H9 (cell line): ENCODE measurements at regions not wholly inside any gene's neighbourhood (a gene's known extent, or its start where the extent isn't known, plus 50 kb on each side); places are given as distances from the start of the nearest gene placed in this dataset.

Experiments
- DNase-seq: peaks from one replicate; pipeline ENCODE4 v3.0.0-alpha.2; 2017
- H2AFZ ChIP-seq: one replicate; pipeline ENCODE4 v1.6.1; 2013; ENCODE audit warnings: mild to moderate bottlenecking, low read length, control low read depth, moderate library complexity
- H2AK5ac ChIP-seq: 2 replicates; pipeline ENCODE4 v1.6.1; 2013; ENCODE audit warnings: low read length, control low read depth, mixed read lengths; ENCODE audit not compliant: insufficient read length
- H2BK120ac ChIP-seq: one replicate; pipeline ENCODE4 v1.6.1; 2013; ENCODE audit warnings: low read depth, mild to moderate bottlenecking, low read length, control low read depth, inconsistent platforms; ENCODE audit not compliant: poor library complexity, severe bottlenecking
- H2BK12ac ChIP-seq: 2 replicates; pipeline ENCODE4 v1.6.1; 2013; ENCODE audit warnings: low read length, control low read depth, mixed read lengths, low read depth; ENCODE audit not compliant: insufficient read length
- H2BK15ac ChIP-seq: 2 replicates; pipeline ENCODE4 v1.6.1; 2013; ENCODE audit warnings: low read depth, low read length, control low read depth
- H2BK20ac ChIP-seq: one replicate; pipeline ENCODE4 v1.6.1; 2013; ENCODE audit warnings: low read depth, mild to moderate bottlenecking, low read length, control low read depth, inconsistent platforms; ENCODE audit not compliant: poor library complexity, severe bottlenecking
- H2BK5ac ChIP-seq: 2 replicates; pipeline ENCODE4 v1.6.1; 2013; ENCODE audit warnings: low read length, control low read depth, mixed read lengths; ENCODE audit not compliant: insufficient read length
- H3K14ac ChIP-seq: 2 replicates; pipeline ENCODE4 v1.6.1; 2013; ENCODE audit warnings: low read length, control low read depth; ENCODE audit not compliant: insufficient read depth
- H3K18ac ChIP-seq: 2 replicates; pipeline ENCODE4 v1.6.1; 2013; ENCODE audit warnings: low read depth, mild to moderate bottlenecking, mixed read lengths, low read length, control low read depth; ENCODE audit not compliant: insufficient read length
- H3K23ac ChIP-seq: 2 replicates; pipeline ENCODE4 v1.6.1; 2013; ENCODE audit warnings: low read length, control low read depth, mixed read lengths, low read depth; ENCODE audit not compliant: insufficient read length
- H3K23me2 ChIP-seq: 2 replicates; pipeline ENCODE4 v1.6.1; 2013; ENCODE audit warnings: low read depth, mild to moderate bottlenecking, mixed read lengths, low read length, control low read depth; ENCODE audit not compliant: insufficient read length, poor library complexity, severe bottlenecking
- H3K27ac ChIP-seq: 2 replicates; pipeline ENCODE4 v1.5.1; 2013; ENCODE audit warnings: low read length, control low read depth, mixed read lengths, low read depth; ENCODE audit not compliant: insufficient read length
- H3K27me3 ChIP-seq: 2 replicates; pipeline ENCODE4 v1.6.1; 2013; ENCODE audit warnings: low read length, control low read depth, inconsistent platforms; ENCODE audit not compliant: insufficient read depth
- H3K4ac ChIP-seq: 2 replicates; pipeline ENCODE4 v1.6.1; 2013; ENCODE audit warnings: low read depth, mild to moderate bottlenecking, control low read depth, inconsistent platforms, low read length, moderate library complexity
- H3K4me1 ChIP-seq: 2 replicates; pipeline ENCODE4 v1.6.1; 2013; ENCODE audit warnings: low read length, control low read depth, inconsistent platforms; ENCODE audit not compliant: insufficient read depth
- H3K4me2 ChIP-seq: 2 replicates; pipeline ENCODE4 v1.6.1; 2013; ENCODE audit warnings: low read length, control low read depth, mixed read lengths; ENCODE audit not compliant: insufficient read length, insufficient read depth
- H3K56ac ChIP-seq: 2 replicates; pipeline ENCODE4 v1.6.1; 2013; ENCODE audit warnings: low read depth, mild to moderate bottlenecking, mixed read lengths, low read length, control low read depth; ENCODE audit not compliant: insufficient read length
- H3K79me1 ChIP-seq: 2 replicates; pipeline ENCODE4 v1.6.1; 2013; ENCODE audit warnings: low read depth, mild to moderate bottlenecking, moderate library complexity, low read length, control low read depth, inconsistent platforms; ENCODE audit not compliant: insufficient read depth, poor library complexity, severe bottlenecking
- H3K79me2 ChIP-seq: 2 replicates; pipeline ENCODE4 v1.6.1; 2013; ENCODE audit warnings: low read length, control low read depth, inconsistent platforms; ENCODE audit not compliant: insufficient read depth
- H3K9ac ChIP-seq: 2 replicates; pipeline ENCODE4 v1.6.1; 2013; ENCODE audit warnings: low read length, control low read depth, mixed read lengths; ENCODE audit not compliant: insufficient read length; ENCODE audit errors: extremely low read depth
- H3K9me3 ChIP-seq: one replicate; pipeline ENCODE4 v1.6.1; 2013; ENCODE audit warnings: low read depth, low read length, inconsistent platforms; ENCODE audit not compliant: control insufficient read depth
- H3T11ph ChIP-seq: one replicate; pipeline ENCODE4 v1.6.1; 2013; ENCODE audit warnings: mild to moderate bottlenecking, low read length, control low read depth, inconsistent platforms
- H4K20me1 ChIP-seq: one replicate; pipeline ENCODE4 v1.6.1; 2013; ENCODE audit not compliant: control insufficient read depth, insufficient read length, insufficient read depth
- H4K5ac ChIP-seq: 2 replicates; pipeline ENCODE4 v1.6.1; 2013; ENCODE audit warnings: low read depth, mild to moderate bottlenecking, mixed read lengths, low read length, control low read depth; ENCODE audit not compliant: insufficient read length
- H4K8ac ChIP-seq: replicated peaks from 2 replicates; pipeline ENCODE4 v1.6.1; 2013; ENCODE audit warnings: low read length, control low read depth, mixed read lengths, low read depth; ENCODE audit not compliant: insufficient read length
- H4K91ac ChIP-seq: 2 replicates; pipeline ENCODE4 v1.6.1; 2013; ENCODE audit warnings: low read depth, mild to moderate bottlenecking, moderate library complexity, mixed read lengths, low read length, control low read depth; ENCODE audit not compliant: insufficient read length
- H3K27ac Mint-ChIP-seq, 3 experiments: 2 replicates in 2 of 3; 3 replicates in 1 of 3; pipeline ENCODE4 v1.8.0; 2020 to 2021; ENCODE audit warnings: mixed read lengths in 3 of 3, mild to moderate bottlenecking in 1 of 3, moderate library complexity in 1 of 3
- H3K27me3 Mint-ChIP-seq: 2 replicates; pipeline ENCODE4 v1.8.0; 2021; ENCODE audit warnings: low read depth, mild to moderate bottlenecking, moderate library complexity, mixed read lengths
- H3K36me3 Mint-ChIP-seq, 3 experiments: 2 replicates in 2 of 3; 3 replicates in 1 of 3; pipeline ENCODE4 v1.8.0; 2020 to 2021; ENCODE audit warnings: low read depth in 3 of 3, mixed read lengths in 3 of 3; ENCODE audit not compliant: insufficient read depth in 1 of 3
- H3K4me1 Mint-ChIP-seq, 2 experiments: 2 replicates each; pipeline ENCODE4 v1.8.0; 2020; ENCODE audit warnings: mixed read lengths in 2 of 2
- H3K4me3 Mint-ChIP-seq, 2 experiments: 2 replicates in 1 of 2; 3 replicates in 1 of 2; pipeline ENCODE4 v1.8.0; 2020 to 2021; ENCODE audit warnings: mild to moderate bottlenecking in 2 of 2, mixed read lengths in 2 of 2, moderate library complexity in 1 of 2
- H3K9me3 Mint-ChIP-seq, 2 experiments: 2 replicates in 1 of 2; 3 replicates in 1 of 2; pipeline ENCODE4 v1.8.0; 2020; ENCODE audit warnings: mild to moderate bottlenecking in 2 of 2, mixed read lengths in 2 of 2, moderate library complexity in 1 of 2
- CTCF ChIP-seq: fragments of 200-600 bp; sonication (generic); conservative IDR thresholded peaks from 3 replicates; pipeline ENCODE4 v1.8.0; 2021; ENCODE audit warnings: antibody characterized with exemption, mild to moderate bottlenecking
- WGBS: extraction: QIAGEN DNeasy Blood & Tissue Kit; methylation state at CpG from one replicate; pipeline ENCODE4 v1.1.7; 2013; ENCODE audit warnings: missing lambda C conversion rate, low lambda C conversion rate, mixed read lengths; ENCODE audit not compliant: insufficient read length; ENCODE audit errors: extremely low coverage; 5-methylcytosine and 5-hydroxymethylcytosine counted together

DNA sequence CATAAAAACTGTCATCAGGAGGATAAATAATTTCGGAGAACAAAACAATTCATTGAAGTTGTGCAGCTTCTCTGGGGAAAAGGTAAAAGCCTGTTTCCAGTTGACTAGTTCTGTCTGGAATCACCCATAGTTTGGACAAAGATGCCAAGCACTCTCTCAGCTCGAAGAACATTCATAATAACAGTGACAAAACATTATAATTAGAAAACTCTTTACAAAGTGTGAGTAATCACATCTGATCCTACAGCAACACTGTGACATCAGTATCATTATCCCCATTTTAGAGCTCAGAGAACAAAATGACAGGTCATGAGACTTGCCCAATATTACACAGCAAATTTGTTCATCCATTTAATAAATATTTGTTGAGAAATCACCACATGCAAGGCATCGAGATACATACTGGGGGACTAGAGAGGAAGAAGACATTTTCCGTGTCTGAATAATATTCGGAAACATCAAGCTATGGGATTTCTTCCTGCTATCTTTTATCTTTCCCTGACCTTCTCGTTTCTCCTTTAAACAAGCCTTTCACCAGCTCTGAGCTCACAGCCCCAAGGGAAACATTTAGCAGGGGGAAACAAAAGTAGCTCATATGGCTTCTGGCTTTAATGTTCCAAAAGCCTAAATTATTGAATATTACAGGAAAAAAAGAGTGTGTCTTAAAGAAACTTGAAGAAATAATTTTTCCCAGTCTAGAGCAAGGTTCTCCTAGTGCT, 123.3 kb upstream of the GHITM start:
- H4K8ac ChIP-seq, result no peak overlapping the region
- H3K23ac ChIP-seq, result no peak overlapping the region
- no peak overlapping the region for H2BK20ac ChIP-seq
- Mint-ChIP-seq H3K9me3 (peaks cover 4 to 8% of the 10 kb centered on the region in 2 experiments), H3K36me3 (peaks cover 0 to 10% (median 0%) of the 10 kb centered on the region in 3 experiments; a peak in 3 of 7 replicates), H3K27me3 (peaks cover 4% of the 10 kb centered on the region; the same call in 1 of the 2 replicates), H3K4me1 (peaks cover 14 to 16% of the 10 kb centered on the region in 2 experiments), H3K4me3 (no peak overlapping the region), H3K27ac (no peak overlapping the region)
- no peak overlapping the region for H3K18ac ChIP-seq
- H3K79me1 ChIP-seq, result no peaks in the 10 kb centered on the region
- no peak overlapping the region for H4K91ac ChIP-seq
- H2BK120ac ChIP-seq, result no peak overlapping the region
- H3K9me3 ChIP-seq, result no peaks in the 10 kb centered on the region
- H3K4me1 ChIP-seq, result peaks cover 3% of the 10 kb centered on the region; the same call in 1 of the 2 replicates
- WGBS, result no CpG with 5 or more reads among the region's 6 CpGs
- no peak for TF ChIP-seq CTCF
- no peak overlapping the region for H3K9ac ChIP-seq
- H2AFZ ChIP-seq, result no peak overlapping the region
- H4K20me1 ChIP-seq, result no peaks in the 10 kb centered on the region
- H2AK5ac ChIP-seq, result no peak overlapping the region
- H3K27ac ChIP-seq, result no peak overlapping the region
- H3K4me2 ChIP-seq, result no peak overlapping the region
- no peak overlapping the region for H3K4ac ChIP-seq
- H3K27me3 ChIP-seq, result no peaks in the 10 kb centered on the region
- H3K14ac ChIP-seq, result no peak overlapping the region
- H3K79me2 ChIP-seq, result no peaks in the 10 kb centered on the region
- no peak overlapping the region for H2BK15ac ChIP-seq
- H3K23me2 ChIP-seq, result no peaks in the 10 kb centered on the region
- no peak overlapping the region for H4K5ac ChIP-seq
- H3T11ph ChIP-seq, result no peak overlapping the region
- DNase-seq, result no peak
- H3K56ac ChIP-seq, result no peak overlapping the region
- H2BK5ac ChIP-seq, result no peak overlapping the region
- no peak overlapping the region for H2BK12ac ChIP-seq
